NCI-H2227 (cell line): ENCODE measurements at regions not wholly inside any gene's neighbourhood (a gene's known extent, or its start where the extent isn't known, plus 50 kb on each side); places are given as distances from the start of the nearest gene placed in this dataset.

Source experiments
- DNase-seq: peaks from one replicate; lab custom pipeline; 2025; ENCODE audit not compliant: unreplicated experiment; lab: John Stamatoyannopoulos, UW

- no peak for DNase-seq
Measured at GRCh38 chr6:156102129-156102528, 646.5 kb upstream of the NOX3 start.

- no peak for DNase-seq
Measured at GRCh38 chr6:156098839-156099238, 643.2 kb upstream of the NOX3 start.

GRCh38 chr6:156087487-156087886 lies 631.8 kb upstream of the NOX3 start:
- DNase-seq = no peak

GRCh38 chr6:156082012-156082411 lies 626.4 kb upstream of the NOX3 start:
- no peak for DNase-seq

GRCh38 chr6:156080371-156080770 lies 624.7 kb upstream of the NOX3 start:
- DNase-seq = no peak

GRCh38 chr6:156068881-156069280 lies 613.2 kb upstream of the NOX3 start:
- no peak for DNase-seq

GRCh38 chr6:156065849-156066248 lies 610.2 kb upstream of the NOX3 start:
- DNase-seq = no peak

GRCh38 chr6:156062091-156062563 lies 606.5 kb upstream of the NOX3 start:
- DNase-seq = no peak

- DNase-seq = no peak
Measured at GRCh38 chr6:156061465-156061864, 605.8 kb upstream of the NOX3 start.

- no peak for DNase-seq
Measured at GRCh38 chr6:156060013-156060412, 604.4 kb upstream of the NOX3 start.

- no peak for DNase-seq
Measured at GRCh38 chr6:156058356-156058755, 602.7 kb upstream of the NOX3 start.

GRCh38 chr6:156057869-156058268 lies 602.2 kb upstream of the NOX3 start:
- DNase-seq = no peak

- no peak for DNase-seq
Measured at GRCh38 chr6:156056085-156056484, 600.4 kb upstream of the NOX3 start.

GRCh38 chr6:156053626-156054025 lies 598.0 kb upstream of the NOX3 start:
- DNase-seq = no peak

- no peak for DNase-seq
Measured at GRCh38 chr6:156046841-156047449, 591.3 kb upstream of the NOX3 start.

GRCh38 chr6:156046268-156046665 lies 590.6 kb upstream of the NOX3 start:
- DNase-seq = no peak

- no peak for DNase-seq
Measured at GRCh38 chr6:156045401-156046267, 590.0 kb upstream of the NOX3 start.

- no peak for DNase-seq
Measured at GRCh38 chr6:156033598-156033997, 578.0 kb upstream of the NOX3 start.

- DNase-seq = no peak
Measured at GRCh38 chr6:156031516-156031915, 575.9 kb upstream of the NOX3 start.

- no peak for DNase-seq
Measured at GRCh38 chr6:156030053-156030452, 574.4 kb upstream of the NOX3 start.

GRCh38 chr6:156029286-156029985 lies 573.8 kb upstream of the NOX3 start:
- no peak for DNase-seq
